ENCODE measurements at regions not wholly inside any gene's neighbourhood (a gene's known extent, or its start where the extent isn't known, plus 50 kb on each side); places are given as distances from the start of the nearest gene placed in this dataset.
A peak's percentile ranks its signal among the peaks of the same experiment; 100 is the strongest.
"Not testable (repeated sequence)": the region's sequence is repeated elsewhere in the genome, so short reads cannot be mapped to it uniquely, and the experiment has no call there.

GRCh38 chr22:23450434-23450795 lies 129.7 kb downstream of the IGLL1 start:
- no peak overlapping the region for H3K27ac ChIP-seq
- no peak overlapping the region for H3K4me3 ChIP-seq
- DNase-seq: no peak
- H3K36me3 ChIP-seq: no peaks in the 10 kb centered on the region
- TF ChIP-seq CTCF (IDR thresholded peaks at IDR 0.05): no peak
- no peaks in the 10 kb centered on the region for H3K9me3 ChIP-seq
- peak; percentile 24 to 50 for ATAC-seq
- intact Hi-C loops (cut with DNase I): no loop called here
- no peaks in the 10 kb centered on the region for H3K27me3 ChIP-seq (ENCODE audit: low read depth)
- H3K4me1 ChIP-seq: no peaks in the 10 kb centered on the region

- H3K4me1 ChIP-seq; H3K27ac ChIP-seq; H3K4me3 ChIP-seq; H3K27me3 ChIP-seq (ENCODE audit: low read depth); H3K9me3 ChIP-seq; DNase-seq; H3K36me3 ChIP-seq; intact Hi-C loops (cut with DNase I): not testable (repeated sequence)
- peak; percentile 8 to 19 for ATAC-seq
These were observed 130.2 kb downstream of the IGLL1 start for GRCh38 chr22:23449748-23450433.

- H3K27me3 ChIP-seq (ENCODE audit: low read depth); H3K36me3 ChIP-seq; H3K27ac ChIP-seq; ATAC-seq; H3K4me3 ChIP-seq; intact Hi-C loops (cut with DNase I); DNase-seq; H3K4me1 ChIP-seq; H3K9me3 ChIP-seq: not testable (repeated sequence)
These were observed 131.4 kb downstream of the IGLL1 start for GRCh38 chr22:23448499-23449288.

- H3K9me3 ChIP-seq: no peaks in the 10 kb centered on the region
- intact Hi-C loops (cut with DNase I): no loop called here
- H3K36me3 ChIP-seq: no peaks in the 10 kb centered on the region
- TF ChIP-seq CTCF (IDR thresholded peaks at IDR 0.05): no peak
- H3K4me3 ChIP-seq: no peak overlapping the region
- no peaks in the 10 kb centered on the region for H3K4me1 ChIP-seq
- no peaks in the 10 kb centered on the region for H3K27me3 ChIP-seq (ENCODE audit: low read depth)
- DNase-seq (no peak), ATAC-seq (no peak)
- no peak overlapping the region for H3K27ac ChIP-seq
These were observed 133.2 kb downstream of the IGLL1 start for GRCh38 chr22:23446796-23447350.

- not testable (repeated sequence) for ATAC-seq; H3K27me3 ChIP-seq (ENCODE audit: low read depth); DNase-seq
These were observed 133.9 kb downstream of the IGLL1 start for GRCh38 chr22:23446194-23446593.

GRCh38 chr22:23443905-23444304 lies 136.2 kb downstream of the IGLL1 start:
- H3K27ac ChIP-seq; H3K9me3 ChIP-seq; DNase-seq; H3K27me3 ChIP-seq (ENCODE audit: low read depth); H3K4me1 ChIP-seq; intact Hi-C loops (cut with DNase I); H3K36me3 ChIP-seq; ATAC-seq; H3K4me3 ChIP-seq: not testable (repeated sequence)

More at GRCh38 chr22:23446194-23446593, 133.9 kb downstream of the IGLL1 start:
- H3K9me3 ChIP-seq; H3K4me3 ChIP-seq; intact Hi-C loops (cut with DNase I); H3K27ac ChIP-seq; H3K4me1 ChIP-seq; H3K36me3 ChIP-seq: not testable (repeated sequence)

- H3K27ac ChIP-seq; DNase-seq; ATAC-seq; H3K4me3 ChIP-seq; H3K36me3 ChIP-seq; H3K27me3 ChIP-seq (ENCODE audit: low read depth); H3K4me1 ChIP-seq; intact Hi-C loops (cut with DNase I); H3K9me3 ChIP-seq: not testable (repeated sequence)
These were observed 140.5 kb downstream of the IGLL1 start for GRCh38 chr22:23439581-23439980.

- no peaks in the 10 kb centered on the region for H3K27me3 ChIP-seq (ENCODE audit: low read depth)
- H3K4me1 ChIP-seq: no peaks in the 10 kb centered on the region
- H3K27ac ChIP-seq: no peak overlapping the region
- intact Hi-C loops (cut with DNase I): no loop called here
- ATAC-seq: no peak
- TF ChIP-seq CTCF (IDR thresholded peaks at IDR 0.05): no peak
- H3K36me3 ChIP-seq: no peaks in the 10 kb centered on the region
- DNase-seq: no peak
- H3K9me3 ChIP-seq: no peaks in the 10 kb centered on the region
- H3K4me3 ChIP-seq: no peak overlapping the region
These were observed 141.9 kb downstream of the IGLL1 start for GRCh38 chr22:23438216-23438615.

Measured in lower lobe of right lung (tissue), 2 donors.